ENCODE measurements at regions not wholly inside any gene's neighbourhood (a gene's known extent, or its start where the extent isn't known, plus 50 kb on each side); places are given as distances from the start of the nearest gene placed in this dataset.

GRCh38 chr13:37168926-37169325 lies 63.5 kb upstream of the CSNK1A1L start:
- Mint-ChIP-seq H3K9me3 (peaks cover 5 to 12% of the 10 kb centered on the region in 2 donors), H3K4me1 (no peaks in the 10 kb centered on the region), H3K36me3 (no peaks in the 10 kb centered on the region), H3K27ac (no peak overlapping the region), H3K27me3 (ENCODE audit: low read depth in 2 of 2) (no peaks in the 10 kb centered on the region), H3K4me3 (no peak overlapping the region)
- Histone ChIP-seq H3K27ac (ENCODE audit: low read length) (no peak overlapping the region), H3K36me3 (ENCODE audit: control insufficient read depth, insufficient read depth, low read length) (no peaks in the 10 kb centered on the region), H3K27me3 (ENCODE audit: control insufficient read depth, insufficient read depth, low read length) (no peaks in the 10 kb centered on the region), H3K4me3 (ENCODE audit: low read length) (no peak overlapping the region), H3K9me3 (ENCODE audit: control insufficient read depth, insufficient read depth, low read length) (peaks cover 3% of the 10 kb centered on the region), H3K4me1 (ENCODE audit: control insufficient read depth, insufficient read depth, low read length) (no peaks in the 10 kb centered on the region)
- DNase-seq (no peak), ATAC-seq (no peak)
- TF ChIP-seq, protein P1, sequence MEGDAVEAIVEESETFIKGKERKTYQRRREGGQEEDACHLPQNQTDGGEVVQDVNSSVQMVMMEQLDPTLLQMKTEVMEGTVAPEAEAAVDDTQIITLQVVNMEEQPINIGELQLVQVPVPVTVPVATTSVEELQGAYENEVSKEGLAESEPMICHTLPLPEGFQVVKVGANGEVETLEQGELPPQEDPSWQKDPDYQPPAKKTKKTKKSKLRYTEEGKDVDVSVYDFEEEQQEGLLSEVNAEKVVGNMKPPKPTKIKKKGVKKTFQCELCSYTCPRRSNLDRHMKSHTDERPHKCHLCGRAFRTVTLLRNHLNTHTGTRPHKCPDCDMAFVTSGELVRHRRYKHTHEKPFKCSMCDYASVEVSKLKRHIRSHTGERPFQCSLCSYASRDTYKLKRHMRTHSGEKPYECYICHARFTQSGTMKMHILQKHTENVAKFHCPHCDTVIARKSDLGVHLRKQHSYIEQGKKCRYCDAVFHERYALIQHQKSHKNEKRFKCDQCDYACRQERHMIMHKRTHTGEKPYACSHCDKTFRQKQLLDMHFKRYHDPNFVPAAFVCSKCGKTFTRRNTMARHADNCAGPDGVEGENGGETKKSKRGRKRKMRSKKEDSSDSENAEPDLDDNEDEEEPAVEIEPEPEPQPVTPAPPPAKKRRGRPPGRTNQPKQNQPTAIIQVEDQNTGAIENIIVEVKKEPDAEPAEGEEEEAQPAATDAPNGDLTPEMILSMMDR (IDR thresholded peaks at IDR 0.05): no peak
- intact Hi-C loops (cut with micrococcal nuclease): no loop called here

DNA sequence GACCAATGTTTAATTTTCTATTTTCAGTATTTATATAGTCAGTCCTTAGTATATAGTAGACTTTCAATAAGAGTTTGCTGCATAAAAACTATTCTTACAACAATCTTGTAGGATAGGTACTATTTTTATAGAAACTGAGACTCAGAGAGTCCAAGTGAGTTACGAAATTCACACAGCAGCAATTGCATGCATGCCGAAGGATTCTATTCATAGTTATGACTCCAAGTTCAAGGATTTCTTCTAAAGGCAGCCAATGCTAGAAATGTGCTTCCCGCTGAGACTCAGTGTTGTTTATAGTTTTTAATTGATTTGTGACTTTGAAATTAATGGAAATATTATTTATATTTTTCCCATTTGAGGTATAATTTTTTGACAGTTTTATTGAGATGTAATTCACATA lies 62.7 kb upstream of the CSNK1A1L start:
- Mint-ChIP-seq H3K4me1 (no peaks in the 10 kb centered on the region), H3K27me3 (ENCODE audit: low read depth in 2 of 2) (no peaks in the 10 kb centered on the region), H3K4me3 (no peak overlapping the region), H3K36me3 (no peaks in the 10 kb centered on the region), H3K27ac (no peak overlapping the region), H3K9me3 (peaks cover 0 to 7% of the 10 kb centered on the region in 2 donors)
- Histone ChIP-seq H3K9me3 (ENCODE audit: control insufficient read depth, insufficient read depth, low read length) (peaks cover 3% of the 10 kb centered on the region), H3K4me3 (ENCODE audit: low read length) (no peak overlapping the region), H3K27me3 (ENCODE audit: control insufficient read depth, insufficient read depth, low read length) (no peaks in the 10 kb centered on the region), H3K27ac (ENCODE audit: low read length) (no peak overlapping the region), H3K4me1 (ENCODE audit: control insufficient read depth, insufficient read depth, low read length) (no peaks in the 10 kb centered on the region), H3K36me3 (ENCODE audit: control insufficient read depth, insufficient read depth, low read length) (no peaks in the 10 kb centered on the region)
- ATAC-seq (no peak), DNase-seq (no peak)
- TF ChIP-seq, protein P1 (IDR thresholded peaks at IDR 0.05): no peak
- intact Hi-C loops (cut with micrococcal nuclease): no loop called here
- WGBS (ENCODE audit: insufficient coverage): 53% methylated on average over 3 of the region's 3 CpGs

DNA sequence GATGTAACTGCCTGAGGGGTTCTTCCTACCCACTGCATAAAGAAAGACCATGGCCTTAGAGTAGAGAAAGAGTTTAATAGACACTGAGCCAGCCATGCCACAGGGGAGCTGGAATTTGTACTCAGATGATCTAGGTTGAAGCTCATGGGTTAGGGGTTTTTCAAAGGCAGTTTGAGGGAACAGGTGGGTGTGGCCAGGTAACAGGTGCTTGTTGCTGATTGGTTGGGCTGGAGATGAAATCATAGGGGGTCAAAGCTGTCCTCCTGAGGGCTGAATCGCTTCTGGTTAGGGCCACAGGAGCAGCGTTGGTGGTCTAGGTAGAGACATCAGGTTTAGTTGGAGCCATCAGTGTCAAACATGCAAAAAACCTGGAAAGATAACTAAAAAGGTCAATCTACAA lies 59.2 kb upstream of the CSNK1A1L start:
- H3K9me3 Mint-ChIP-seq: peaks cover 9 to 10% of the 10 kb centered on the region in 2 donors
- no peaks in the 10 kb centered on the region for H3K4me1 ChIP-seq (ENCODE audit: control insufficient read depth, insufficient read depth, low read length)
- H3K36me3 ChIP-seq (ENCODE audit: control insufficient read depth, insufficient read depth, low read length): no peaks in the 10 kb centered on the region
- H3K27me3 Mint-ChIP-seq (ENCODE audit: low read depth in 2 of 2): no peaks in the 10 kb centered on the region
- H3K36me3 Mint-ChIP-seq: no peaks in the 10 kb centered on the region
- ATAC-seq (no peak), DNase-seq (no peak)
- H3K4me3 Mint-ChIP-seq: no peak overlapping the region
- WGBS (ENCODE audit: insufficient coverage): 90% methylated on average over 2 of the region's 2 CpGs
- TF ChIP-seq, protein P1 (IDR thresholded peaks at IDR 0.05): no peak
- no peaks in the 10 kb centered on the region for H3K27me3 ChIP-seq (ENCODE audit: control insufficient read depth, insufficient read depth, low read length)
- H3K4me1 Mint-ChIP-seq: no peaks in the 10 kb centered on the region
- H3K4me3 ChIP-seq (ENCODE audit: low read length): no peak overlapping the region
- no peak overlapping the region for H3K27ac ChIP-seq (ENCODE audit: low read length)
- peaks cover 6% of the 10 kb centered on the region for H3K9me3 ChIP-seq (ENCODE audit: control insufficient read depth, insufficient read depth, low read length)
- intact Hi-C loops (cut with micrococcal nuclease): no loop called here
- no peak overlapping the region for H3K27ac Mint-ChIP-seq

GRCh38 chr13:37163641-37164265 lies 58.3 kb upstream of the CSNK1A1L start:
- no peak overlapping the region for H3K4me3 Mint-ChIP-seq
- no peak for DNase-seq
- no peak overlapping the region for H3K4me3 ChIP-seq (ENCODE audit: low read length)
- TF ChIP-seq, protein P1 (IDR thresholded peaks at IDR 0.05): no peak
- no peaks in the 10 kb centered on the region for H3K4me1 ChIP-seq (ENCODE audit: control insufficient read depth, insufficient read depth, low read length)
- WGBS (ENCODE audit: insufficient coverage): 100% methylated on average over 1 of the region's 3 CpGs
- H3K9me3 ChIP-seq (ENCODE audit: control insufficient read depth, insufficient read depth, low read length): peaks cover 6% of the 10 kb centered on the region
- no peak overlapping the region for H3K27ac ChIP-seq (ENCODE audit: low read length)
- no peaks in the 10 kb centered on the region for H3K36me3 Mint-ChIP-seq
- ATAC-seq: no peak
- intact Hi-C loops (cut with micrococcal nuclease): no loop called here
- H3K27me3 Mint-ChIP-seq (ENCODE audit: low read depth in 2 of 2): no peaks in the 10 kb centered on the region
- no peaks in the 10 kb centered on the region for H3K36me3 ChIP-seq (ENCODE audit: control insufficient read depth, insufficient read depth, low read length)
- no peaks in the 10 kb centered on the region for H3K27me3 ChIP-seq (ENCODE audit: control insufficient read depth, insufficient read depth, low read length)
- H3K27ac Mint-ChIP-seq: no peak overlapping the region
- peaks cover 9 to 10% of the 10 kb centered on the region in 2 donors for H3K9me3 Mint-ChIP-seq
- no peaks in the 10 kb centered on the region for H3K4me1 Mint-ChIP-seq
